Vagina (tissue), 2 donors: ENCODE measurements at regions not wholly inside any gene's neighbourhood (a gene's known extent, or its start where the extent isn't known, plus 50 kb on each side); places are given as distances from the start of the nearest gene placed in this dataset.
A peak's percentile ranks its signal among the peaks of the same experiment; 100 is the strongest.

ENCODE experiments used
- DNase-seq, 2 donors: peaks; one replicate each; pipeline ENCODE4 v3.0.0-alpha.2; 2017; ENCODE audit errors: extremely low spot score in 2 of 2
- H3K27ac ChIP-seq: fragments of 200-600 bp; sonication (generic); one replicate; pipeline ENCODE4 v1.5.1; 2019
- H3K27me3 ChIP-seq: fragments of 200-600 bp; sonication (generic); one replicate; pipeline ENCODE4 v1.5.1; 2019
- H3K36me3 ChIP-seq, 2 donors: fragments of 200-600 bp; sonication (generic); one replicate each; pipeline ENCODE4 v1.5.1; 2017 to 2019
- H3K4me1 ChIP-seq: fragments of 200-600 bp; sonication (generic); one replicate; pipeline ENCODE4 v1.5.1; 2019
- H3K4me3 ChIP-seq, 2 donors: fragments of 200-600 bp; sonication (generic); 1 replicate in 1 of 2; 2 replicates in 1 of 2; pipeline ENCODE4 v1.5.1; 2016 to 2019
- H3K9me3 ChIP-seq: fragments of 200-600 bp; sonication (generic); one replicate; pipeline ENCODE4 v1.5.1; 2019
- CTCF ChIP-seq, 3 experiments: fragments of 450-650 bp in 2 of 3; fragments of 200-600 bp in 1 of 3; sonication (generic) in 1 of 3; IDR thresholded peaks; one replicate each; pipeline ENCODE4 v1.5.1; 2017 to 2019; ENCODE audit warnings: antibody characterized with exemption in 3 of 3, mild to moderate bottlenecking in 2 of 3, moderate library complexity in 2 of 3
- POLR2A ChIP-seq, 2 donors: fragments of 450-650 bp; IDR thresholded peaks; one replicate each; pipeline ENCODE4 v1.6.1; 2017; ENCODE audit warnings: antibody characterized with exemption in 2 of 2, mild to moderate bottlenecking in 2 of 2, moderate library complexity in 2 of 2
- POLR2AphosphoS5 ChIP-seq, 2 donors: sonication (generic); formaldehyde crosslinking; IDR thresholded peaks; one replicate each; pipeline ENCODE4 v1.9.0; 2017; ENCODE audit warnings: antibody characterized with exemption in 2 of 2, mild to moderate bottlenecking in 2 of 2, low read depth in 1 of 2; ENCODE audit not compliant: insufficient read depth in 1 of 2
- intact Hi-C: fragments of 100-400 bp; cut with DNase I; formaldehyde crosslinking; loops from one replicate; pipeline ENCODE4 v1.15.1; 2023

- Histone ChIP-seq H3K9me3 (no peaks in the 10 kb centered on the region), H3K36me3 (no peaks in the 10 kb centered on the region), H3K27ac (no peak overlapping the region), H3K4me3 (no peak overlapping the region), H3K27me3 (peaks cover 7% of the 10 kb centered on the region), H3K4me1 (peaks cover 5% of the 10 kb centered on the region)
- no peak for DNase-seq
- TF ChIP-seq POLR2AphosphoS5 (IDR thresholded peaks at IDR 0.05; ENCODE audit: insufficient read depth in 1 of 2, low read depth in 1 of 2) (no peak), CTCF (IDR thresholded peaks at IDR 0.05) (no peak), POLR2A (IDR thresholded peaks at IDR 0.05) (no peak)
- intact Hi-C loops = no loop called here
Measured at GRCh38 chr9:126219648-126220063, 107.0 kb upstream of the MVB12B start.

- H3K36me3 ChIP-seq = no peaks in the 10 kb centered on the region
- H3K4me1 ChIP-seq = peaks cover 5% of the 10 kb centered on the region
- peaks cover 7% of the 10 kb centered on the region for H3K27me3 ChIP-seq
- intact Hi-C loops = no loop called here
- no peak for TF ChIP-seq POLR2A (IDR thresholded peaks at IDR 0.05)
- TF ChIP-seq POLR2AphosphoS5 (IDR thresholded peaks at IDR 0.05; ENCODE audit: insufficient read depth in 1 of 2, low read depth in 1 of 2) = no peak
- TF ChIP-seq CTCF (IDR thresholded peaks at IDR 0.05) = no peak
- DNase-seq = no peak
- no peak overlapping the region for H3K4me3 ChIP-seq
- H3K27ac ChIP-seq = no peak overlapping the region
- no peaks in the 10 kb centered on the region for H3K9me3 ChIP-seq
Measured at GRCh38 chr9:126221480-126221879, 105.1 kb upstream of the MVB12B start.

- Histone ChIP-seq H3K27ac (no peak overlapping the region), H3K4me1 (peaks cover 5% of the 10 kb centered on the region), H3K27me3 (peaks cover 7% of the 10 kb centered on the region), H3K4me3 (no peak overlapping the region), H3K36me3 (no peaks in the 10 kb centered on the region), H3K9me3 (no peaks in the 10 kb centered on the region)
- TF ChIP-seq CTCF (IDR thresholded peaks at IDR 0.05) (no peak), POLR2A (IDR thresholded peaks at IDR 0.05) (no peak), POLR2AphosphoS5 (IDR thresholded peaks at IDR 0.05; ENCODE audit: insufficient read depth in 1 of 2, low read depth in 1 of 2) (no peak)
- intact Hi-C loops = no loop called here
- DNase-seq = peak; percentile 49 to 56
Measured at GRCh38 chr9:126222363-126222834, 104.2 kb upstream of the MVB12B start.

GRCh38 chr9:126222835-126223431, 103.7 kb upstream of the MVB12B start:
- peak; percentile 44 to 67 for DNase-seq
- no peak for TF ChIP-seq POLR2AphosphoS5 (IDR thresholded peaks at IDR 0.05; ENCODE audit: insufficient read depth in 1 of 2, low read depth in 1 of 2)
- TF ChIP-seq POLR2A (IDR thresholded peaks at IDR 0.05) = no peak
- Histone ChIP-seq H3K9me3 (no peaks in the 10 kb centered on the region), H3K4me1 (peaks cover 5% of the 10 kb centered on the region), H3K27me3 (peaks cover 7% of the 10 kb centered on the region), H3K27ac (no peak overlapping the region), H3K36me3 (no peaks in the 10 kb centered on the region), H3K4me3 (no peak overlapping the region)
- intact Hi-C loops = no loop called here

- intact Hi-C loops = no loop called here
- Histone ChIP-seq H3K9me3 (no peaks in the 10 kb centered on the region), H3K36me3 (no peaks in the 10 kb centered on the region), H3K4me1 (peaks cover 5% of the 10 kb centered on the region), H3K27me3 (peaks cover 7% of the 10 kb centered on the region), H3K4me3 (no peak overlapping the region), H3K27ac (no peak overlapping the region)
- no peak for TF ChIP-seq POLR2AphosphoS5 (IDR thresholded peaks at IDR 0.05; ENCODE audit: insufficient read depth in 1 of 2, low read depth in 1 of 2)
- no peak for TF ChIP-seq CTCF (IDR thresholded peaks at IDR 0.05)
- no peak for TF ChIP-seq POLR2A (IDR thresholded peaks at IDR 0.05)
- peak; percentile 77 to 84 for DNase-seq
Measured at GRCh38 chr9:126223798-126224531, 102.7 kb upstream of the MVB12B start.
